Nephron progenitor cell (in vitro differentiated cells): ENCODE measurements at regions not wholly inside any gene's neighbourhood (a gene's known extent, or its start where the extent isn't known, plus 50 kb on each side); places are given as distances from the start of the nearest gene placed in this dataset.

Experiments
- DNase-seq: peaks from one replicate; pipeline ENCODE4 v3.0.0; 2021
- H3K27ac Mint-ChIP-seq: 2 replicates; pipeline ENCODE4 v1.8.0; 2021; ENCODE audit warnings: mild to moderate bottlenecking, moderate library complexity, mixed read lengths
- H3K27me3 Mint-ChIP-seq: 2 replicates; pipeline ENCODE4 v1.8.0; 2021; ENCODE audit warnings: mild to moderate bottlenecking, low read depth, mixed read lengths; ENCODE audit not compliant: poor library complexity
- H3K36me3 Mint-ChIP-seq: 2 replicates; pipeline ENCODE4 v1.8.0; 2021; ENCODE audit warnings: low read depth, mixed read lengths
- H3K4me1 Mint-ChIP-seq: 2 replicates; pipeline ENCODE4 v1.8.0; 2021; ENCODE audit warnings: mixed read lengths
- H3K4me3 Mint-ChIP-seq: 2 replicates; pipeline ENCODE4 v1.8.0; 2021; ENCODE audit warnings: mild to moderate bottlenecking, moderate library complexity, mixed read lengths
- H3K9me3 Mint-ChIP-seq: 2 replicates; pipeline ENCODE4 v1.8.0; 2021; ENCODE audit warnings: mild to moderate bottlenecking, moderate library complexity, mixed read lengths
- CTCF ChIP-seq: fragments of 200-600 bp; sonication (generic); IDR thresholded peaks from 2 replicates; pipeline ENCODE4 v1.5.0; 2021; ENCODE audit warnings: antibody characterized with exemption

GRCh38 chr16:19945934-19946333, 61.3 kb upstream of the GPRC5B start:
- Mint-ChIP-seq H3K27me3 (no peaks in the 10 kb centered on the region), H3K36me3 (no peaks in the 10 kb centered on the region), H3K9me3 (no peaks in the 10 kb centered on the region), H3K27ac (no peak overlapping the region), H3K4me1 (no peaks in the 10 kb centered on the region), H3K4me3 (no peak overlapping the region)
- no peak for DNase-seq
- TF ChIP-seq CTCF = no peak

GRCh38 chr16:19940195-19940594, 55.5 kb upstream of the GPRC5B start:
- no peak for TF ChIP-seq CTCF
- no peaks in the 10 kb centered on the region for H3K4me1 Mint-ChIP-seq
- no peaks in the 10 kb centered on the region for H3K9me3 Mint-ChIP-seq
- H3K27ac Mint-ChIP-seq = no peak overlapping the region
- H3K27me3 Mint-ChIP-seq = no peaks in the 10 kb centered on the region
- H3K4me3 Mint-ChIP-seq = no peak overlapping the region
- H3K36me3 Mint-ChIP-seq = no peaks in the 10 kb centered on the region
- DNase-seq = no peak

GRCh38 chr16:19939553-19939952, 54.9 kb upstream of the GPRC5B start:
- Mint-ChIP-seq H3K9me3 (no peaks in the 10 kb centered on the region), H3K27me3 (no peaks in the 10 kb centered on the region), H3K4me3 (no peak overlapping the region), H3K36me3 (no peaks in the 10 kb centered on the region), H3K27ac (no peak overlapping the region), H3K4me1 (no peaks in the 10 kb centered on the region)
- DNase-seq = no peak
- TF ChIP-seq CTCF = no peak

GRCh38 chr16:19938536-19938935, 53.9 kb upstream of the GPRC5B start:
- no peak for DNase-seq
- Mint-ChIP-seq H3K27me3 (no peaks in the 10 kb centered on the region), H3K9me3 (no peaks in the 10 kb centered on the region), H3K36me3 (no peaks in the 10 kb centered on the region), H3K4me1 (no peaks in the 10 kb centered on the region), H3K27ac (no peak overlapping the region), H3K4me3 (no peak overlapping the region)
- no peak for TF ChIP-seq CTCF

- DNase-seq = no peak
- Mint-ChIP-seq H3K4me1 (no peaks in the 10 kb centered on the region), H3K9me3 (no peaks in the 10 kb centered on the region), H3K36me3 (no peaks in the 10 kb centered on the region), H3K27ac (no peak overlapping the region), H3K4me3 (no peak overlapping the region), H3K27me3 (peaks cover 3% of the 10 kb centered on the region)
- TF ChIP-seq CTCF = no peak
These were observed 51.8 kb upstream of the GPRC5B start for GRCh38 chr16:19936441-19936840.

GRCh38 chr16:19935694-19936093, 51.0 kb upstream of the GPRC5B start:
- Mint-ChIP-seq H3K9me3 (no peaks in the 10 kb centered on the region), H3K4me3 (no peak overlapping the region), H3K27ac (no peak overlapping the region), H3K27me3 (peaks cover 5% of the 10 kb centered on the region), H3K36me3 (no peaks in the 10 kb centered on the region), H3K4me1 (no peaks in the 10 kb centered on the region)
- DNase-seq = no peak
- no peak for TF ChIP-seq CTCF
